Neuron (in vitro differentiated cells): ENCODE measurements at regions not wholly inside any gene's neighbourhood (a gene's known extent, or its start where the extent isn't known, plus 50 kb on each side); places are given as distances from the start of the nearest gene placed in this dataset.
"Not testable (repeated sequence)": the region's sequence is repeated elsewhere in the genome, so short reads cannot be mapped to it uniquely, and the experiment has no call there.

Source experiments
- H2AFZ ChIP-seq: one replicate; pipeline ENCODE4 v1.6.1; 2013; ENCODE audit warnings: low read depth, mild to moderate bottlenecking, inconsistent platforms, low read length, moderate library complexity
- H3K27me3 ChIP-seq: one replicate; pipeline ENCODE4 v1.6.1; 2013; ENCODE audit warnings: low read length; ENCODE audit not compliant: insufficient read depth
- H3K36me3 ChIP-seq: one replicate; pipeline ENCODE4 v1.6.1; 2013; ENCODE audit warnings: low read length; ENCODE audit not compliant: insufficient read depth
- H3K4me1 ChIP-seq: one replicate; pipeline ENCODE4 v1.6.1; 2013; ENCODE audit warnings: low read length; ENCODE audit not compliant: insufficient read depth
- H3K4me3 ChIP-seq: 2 replicates; pipeline ENCODE4 v1.5.1; 2013; ENCODE audit warnings: mild to moderate bottlenecking, low read length, moderate library complexity
- H3K9me3 ChIP-seq: one replicate; pipeline ENCODE4 v1.6.1; 2013; ENCODE audit warnings: low read length

- no peaks in the 10 kb centered on the region for H3K36me3 ChIP-seq
- H2AFZ ChIP-seq: no peak overlapping the region
- H3K9me3 ChIP-seq: no peaks in the 10 kb centered on the region
- H3K4me1 ChIP-seq: peaks cover 6% of the 10 kb centered on the region
- no peak overlapping the region for H3K4me3 ChIP-seq
- H3K27me3 ChIP-seq: no peaks in the 10 kb centered on the region
These were observed 360.2 kb downstream of the KCNA4 start for GRCh38 chr11:29656597-29656996.

- Histone ChIP-seq H2AFZ (no peak overlapping the region), H3K4me3 (no peak overlapping the region), H3K9me3 (no peaks in the 10 kb centered on the region), H3K36me3 (no peaks in the 10 kb centered on the region), H3K27me3 (no peaks in the 10 kb centered on the region), H3K4me1 (no peaks in the 10 kb centered on the region)
These were observed 371.5 kb downstream of the KCNA4 start for GRCh38 chr11:29645373-29645772.

- Histone ChIP-seq H3K27me3 (no peaks in the 10 kb centered on the region), H3K9me3 (no peaks in the 10 kb centered on the region), H3K36me3 (no peaks in the 10 kb centered on the region), H3K4me3 (no peak overlapping the region), H3K4me1 (no peaks in the 10 kb centered on the region), H2AFZ (no peak overlapping the region)
These were observed 375.6 kb downstream of the KCNA4 start for GRCh38 chr11:29641201-29641600.

- Histone ChIP-seq H3K27me3 (no peaks in the 10 kb centered on the region), H3K9me3 (no peaks in the 10 kb centered on the region), H3K4me3 (no peak overlapping the region), H2AFZ (no peak overlapping the region), H3K36me3 (no peaks in the 10 kb centered on the region), H3K4me1 (no peaks in the 10 kb centered on the region)
These were observed 382.1 kb downstream of the KCNA4 start for GRCh38 chr11:29634744-29635143.

- Histone ChIP-seq H2AFZ (no peak overlapping the region), H3K36me3 (no peaks in the 10 kb centered on the region), H3K4me3 (no peak overlapping the region), H3K4me1 (no peaks in the 10 kb centered on the region), H3K27me3 (no peaks in the 10 kb centered on the region), H3K9me3 (no peaks in the 10 kb centered on the region)
These were observed 382.6 kb downstream of the KCNA4 start for GRCh38 chr11:29634244-29634643.

GRCh38 chr11:29629286-29629685, 387.5 kb downstream of the KCNA4 start:
- no peak overlapping the region for H3K4me3 ChIP-seq
- no peaks in the 10 kb centered on the region for H3K4me1 ChIP-seq
- no peaks in the 10 kb centered on the region for H3K36me3 ChIP-seq
- no peak overlapping the region for H2AFZ ChIP-seq
- no peaks in the 10 kb centered on the region for H3K9me3 ChIP-seq
- no peaks in the 10 kb centered on the region for H3K27me3 ChIP-seq

GRCh38 chr11:29628609-29629008, 388.2 kb downstream of the KCNA4 start:
- Histone ChIP-seq H2AFZ (no peak overlapping the region), H3K27me3 (no peaks in the 10 kb centered on the region), H3K36me3 (no peaks in the 10 kb centered on the region), H3K9me3 (no peaks in the 10 kb centered on the region), H3K4me1 (no peaks in the 10 kb centered on the region), H3K4me3 (no peak overlapping the region)

GRCh38 chr11:29627541-29627940, 389.3 kb downstream of the KCNA4 start:
- Histone ChIP-seq H3K4me1 (peaks cover 4% of the 10 kb centered on the region), H3K27me3 (no peaks in the 10 kb centered on the region), H3K36me3 (no peaks in the 10 kb centered on the region), H3K4me3 (no peak overlapping the region), H3K9me3 (no peaks in the 10 kb centered on the region), H2AFZ (no peak overlapping the region)

- no peaks in the 10 kb centered on the region for H3K27me3 ChIP-seq
- H2AFZ ChIP-seq: no peak overlapping the region
- no peaks in the 10 kb centered on the region for H3K9me3 ChIP-seq
- peaks cover 4% of the 10 kb centered on the region for H3K4me1 ChIP-seq
- H3K36me3 ChIP-seq: no peaks in the 10 kb centered on the region
- H3K4me3 ChIP-seq: no peak overlapping the region
These were observed 393.6 kb downstream of the KCNA4 start for GRCh38 chr11:29623144-29623722.

GRCh38 chr11:29616611-29617010, 400.2 kb downstream of the KCNA4 start:
- Histone ChIP-seq H3K4me1 (no peaks in the 10 kb centered on the region), H3K9me3 (no peaks in the 10 kb centered on the region), H3K4me3 (no peak overlapping the region), H2AFZ (no peak overlapping the region), H3K36me3 (no peaks in the 10 kb centered on the region), H3K27me3 (no peaks in the 10 kb centered on the region)

GRCh38 chr11:29612423-29612822, 404.4 kb downstream of the KCNA4 start:
- Histone ChIP-seq H3K4me1 (no peaks in the 10 kb centered on the region), H2AFZ (no peak overlapping the region), H3K4me3 (no peak overlapping the region), H3K36me3 (no peaks in the 10 kb centered on the region), H3K9me3 (no peaks in the 10 kb centered on the region), H3K27me3 (no peaks in the 10 kb centered on the region)

- Histone ChIP-seq H3K27me3 (no peaks in the 10 kb centered on the region), H2AFZ (no peak overlapping the region), H3K36me3 (no peaks in the 10 kb centered on the region), H3K4me1 (no peaks in the 10 kb centered on the region), H3K4me3 (no peak overlapping the region), H3K9me3 (no peaks in the 10 kb centered on the region)
These were observed 410.3 kb downstream of the KCNA4 start for GRCh38 chr11:29606330-29607031.

GRCh38 chr11:29600151-29600575, 416.7 kb downstream of the KCNA4 start:
- H3K4me3 ChIP-seq, H3K9me3 ChIP-seq, H3K36me3 ChIP-seq, H3K4me1 ChIP-seq, H3K27me3 ChIP-seq, H2AFZ ChIP-seq: not testable (repeated sequence)

GRCh38 chr11:29584342-29584741, 432.5 kb downstream of the KCNA4 start:
- no peak overlapping the region for H2AFZ ChIP-seq
- H3K9me3 ChIP-seq: no peaks in the 10 kb centered on the region
- H3K4me3 ChIP-seq: no peak overlapping the region
- H3K4me1 ChIP-seq: no peaks in the 10 kb centered on the region
- H3K36me3 ChIP-seq: no peaks in the 10 kb centered on the region
- no peaks in the 10 kb centered on the region for H3K27me3 ChIP-seq
